Fibroblast of lung (primary cell): ENCODE measurements at regions not wholly inside any gene's neighbourhood (a gene's known extent, or its start where the extent isn't known, plus 50 kb on each side); places are given as distances from the start of the nearest gene placed in this dataset.
A peak's percentile ranks its signal among the peaks of the same experiment; 100 is the strongest.

Experiments used
- DNase-seq, 2 donors: peaks; one replicate each; pipeline versions ENCODE4 v3.0.0 to v3.0.0-alpha.2; 2010; ENCODE audit warnings: low read depth in 2 of 2
- H2AFZ ChIP-seq: 2 replicates; pipeline ENCODE4 v1.5.1; 2012; ENCODE audit warnings: low read length, control low read depth, inconsistent platforms
- H3K27ac ChIP-seq: 2 replicates; pipeline ENCODE4 v1.5.1; 2011; ENCODE audit warnings: low read length, control low read depth; ENCODE audit not compliant: insufficient read depth
- H3K27me3 ChIP-seq: 2 replicates; pipeline ENCODE4 v1.5.1; 2011; ENCODE audit warnings: mild to moderate bottlenecking, low read length; ENCODE audit not compliant: control insufficient read depth, insufficient read depth
- H3K36me3 ChIP-seq: 2 replicates; pipeline ENCODE4 v1.5.1; 2011; ENCODE audit warnings: low read length; ENCODE audit not compliant: control insufficient read depth, insufficient read depth
- H3K4me1 ChIP-seq: 2 replicates; pipeline ENCODE4 v1.5.1; 2011; ENCODE audit warnings: low read length; ENCODE audit not compliant: control insufficient read depth, insufficient read depth; ENCODE audit errors: extremely low read depth
- H3K4me2 ChIP-seq: 2 replicates; pipeline ENCODE4 v1.5.1; 2011; ENCODE audit warnings: low read length, control low read depth; ENCODE audit not compliant: insufficient read depth; ENCODE audit errors: extremely low read depth
- H3K4me3 ChIP-seq, 4 experiments: fragments of 200-600 bp in 1 of 4; sonication (generic) in 1 of 4; replicated peaks in 1 of 4; 2 replicates each; pipeline ENCODE4 v1.5.1; 2011 to 2016; ENCODE audit warnings: low read length in 4 of 4, low read depth in 3 of 4, mild to moderate bottlenecking in 3 of 4, control low read depth in 2 of 4, inconsistent platforms in 1 of 4, mixed read lengths in 1 of 4; ENCODE audit not compliant: insufficient read depth in 1 of 4; ENCODE audit errors: control extremely low read depth in 1 of 4
- H3K79me2 ChIP-seq: 2 replicates; pipeline ENCODE4 v1.5.1; 2012; ENCODE audit warnings: mild to moderate bottlenecking, low read length, inconsistent platforms; ENCODE audit not compliant: control insufficient read depth, insufficient read depth
- H3K9ac ChIP-seq: 2 replicates; pipeline ENCODE4 v1.5.1; 2011; ENCODE audit warnings: mild to moderate bottlenecking, low read length, control low read depth; ENCODE audit not compliant: insufficient read depth
- H3K9me3 ChIP-seq: 2 replicates; pipeline ENCODE4 v1.5.1; 2012; ENCODE audit warnings: low read depth, low read length; ENCODE audit not compliant: control insufficient read depth, insufficient read depth
- H4K20me1 ChIP-seq: 2 replicates; pipeline ENCODE4 v1.5.1; 2011; ENCODE audit warnings: low read length; ENCODE audit not compliant: control insufficient read depth, insufficient read depth; ENCODE audit errors: extremely low read depth
- EZH2 ChIP-seq: IDR thresholded peaks from 2 replicates; pipeline ENCODE4 v1.5.1; 2012; ENCODE audit warnings: low read length, control low read depth, mild to moderate bottlenecking; ENCODE audit errors: missing control alignments
- TF ChIP-seq, protein P1 (sequence below), 2 donors: IDR thresholded peaks in 1 of 2; conservative IDR thresholded peaks in 1 of 2; 1 replicate in 1 of 2; 2 replicates in 1 of 2; pipeline ENCODE4 v1.5.1; 2011 to 2012; ENCODE audit warnings: low read length in 2 of 2, control low read depth in 1 of 2, inconsistent platforms in 1 of 2, low read depth in 1 of 2, mild to moderate bottlenecking in 1 of 2

DNA sequence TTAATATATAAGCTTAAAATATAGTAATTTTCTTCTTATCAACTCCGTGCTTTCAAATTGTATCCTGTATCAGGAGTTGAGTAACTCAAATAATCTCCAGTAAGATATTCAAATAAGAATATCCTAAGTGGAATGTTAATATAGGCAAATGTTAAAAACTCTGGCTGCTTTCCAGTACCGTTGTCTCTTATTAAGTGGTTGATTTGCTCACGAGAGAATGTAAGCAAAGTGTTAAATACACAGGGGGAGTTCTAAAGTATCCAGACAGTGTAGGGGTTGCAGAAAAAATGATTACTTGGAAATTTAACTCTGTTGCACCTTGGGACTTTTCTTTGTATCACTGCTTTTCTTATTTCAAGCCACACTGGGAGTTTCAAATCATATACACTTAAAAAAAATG is 478.9 kb upstream of the TBL1XR1 start:
- no peak overlapping the region for H3K4me2 ChIP-seq
- no peaks in the 10 kb centered on the region for H3K9me3 ChIP-seq
- no peaks in the 10 kb centered on the region for H3K27me3 ChIP-seq
- DNase-seq: no peak
- no peak overlapping the region for H3K27ac ChIP-seq
- no peak overlapping the region for H3K9ac ChIP-seq
- H3K36me3 ChIP-seq: no peaks in the 10 kb centered on the region
- H3K4me3 ChIP-seq: no peak overlapping the region
- TF ChIP-seq, protein P1, sequence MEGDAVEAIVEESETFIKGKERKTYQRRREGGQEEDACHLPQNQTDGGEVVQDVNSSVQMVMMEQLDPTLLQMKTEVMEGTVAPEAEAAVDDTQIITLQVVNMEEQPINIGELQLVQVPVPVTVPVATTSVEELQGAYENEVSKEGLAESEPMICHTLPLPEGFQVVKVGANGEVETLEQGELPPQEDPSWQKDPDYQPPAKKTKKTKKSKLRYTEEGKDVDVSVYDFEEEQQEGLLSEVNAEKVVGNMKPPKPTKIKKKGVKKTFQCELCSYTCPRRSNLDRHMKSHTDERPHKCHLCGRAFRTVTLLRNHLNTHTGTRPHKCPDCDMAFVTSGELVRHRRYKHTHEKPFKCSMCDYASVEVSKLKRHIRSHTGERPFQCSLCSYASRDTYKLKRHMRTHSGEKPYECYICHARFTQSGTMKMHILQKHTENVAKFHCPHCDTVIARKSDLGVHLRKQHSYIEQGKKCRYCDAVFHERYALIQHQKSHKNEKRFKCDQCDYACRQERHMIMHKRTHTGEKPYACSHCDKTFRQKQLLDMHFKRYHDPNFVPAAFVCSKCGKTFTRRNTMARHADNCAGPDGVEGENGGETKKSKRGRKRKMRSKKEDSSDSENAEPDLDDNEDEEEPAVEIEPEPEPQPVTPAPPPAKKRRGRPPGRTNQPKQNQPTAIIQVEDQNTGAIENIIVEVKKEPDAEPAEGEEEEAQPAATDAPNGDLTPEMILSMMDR (conservative IDR thresholded peaks at IDR 0.05 in 1 of 2, IDR thresholded peaks at IDR 0.05 in 1 of 2; ENCODE audit: low read depth in 1 of 2, low read length in 2 of 2): no peak
- TF ChIP-seq EZH2: no peak
- no peaks in the 10 kb centered on the region for H3K79me2 ChIP-seq
- H4K20me1 ChIP-seq: no peaks in the 10 kb centered on the region
- H3K4me1 ChIP-seq: peaks cover 10% of the 10 kb centered on the region
- H2AFZ ChIP-seq: no peak overlapping the region

DNA sequence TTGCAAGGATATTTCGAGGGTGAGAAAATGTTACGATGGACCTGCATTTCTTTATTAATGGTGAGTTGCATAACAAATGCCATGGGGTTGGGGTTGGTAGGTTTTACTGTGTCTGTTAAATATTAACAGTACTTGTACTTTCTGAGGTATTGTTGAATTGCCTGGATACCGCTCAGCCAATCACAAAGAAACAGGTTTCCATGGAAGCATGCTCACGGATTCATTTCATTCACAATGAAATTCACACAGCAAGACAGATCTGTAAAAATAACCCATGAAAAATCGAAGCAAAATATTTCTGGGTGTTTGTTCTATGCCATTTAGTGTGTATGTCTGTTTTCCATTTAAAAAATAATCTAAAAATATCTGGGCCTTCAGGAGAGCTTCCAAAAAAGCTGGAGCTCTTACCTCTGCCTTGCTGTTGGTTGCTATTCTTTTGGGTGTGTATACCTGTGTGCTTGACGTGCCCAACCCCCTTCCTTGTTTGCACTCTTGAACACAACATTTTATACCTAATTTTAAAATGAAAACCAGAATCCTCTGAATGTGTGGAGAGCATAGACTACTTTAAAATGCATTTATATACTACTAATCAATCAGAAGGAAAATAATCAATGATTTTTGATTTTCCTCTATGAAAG is 479.8 kb upstream of the TBL1XR1 start:
- Histone ChIP-seq H3K9me3 (no peaks in the 10 kb centered on the region), H4K20me1 (no peaks in the 10 kb centered on the region), H3K36me3 (no peaks in the 10 kb centered on the region), H2AFZ (no peak overlapping the region), H3K4me2 (no peak overlapping the region), H3K9ac (no peak overlapping the region), H3K27ac (no peak overlapping the region), H3K4me1 (peaks cover 10% of the 10 kb centered on the region), H3K79me2 (no peaks in the 10 kb centered on the region), H3K4me3 (no peak overlapping the region), H3K27me3 (no peaks in the 10 kb centered on the region)
- DNase-seq: no peak
- TF ChIP-seq, protein P1 (conservative IDR thresholded peaks at IDR 0.05 in 1 of 2, IDR thresholded peaks at IDR 0.05 in 1 of 2; ENCODE audit: low read depth in 1 of 2, low read length in 2 of 2): no peak
- no peak for TF ChIP-seq EZH2

DNA sequence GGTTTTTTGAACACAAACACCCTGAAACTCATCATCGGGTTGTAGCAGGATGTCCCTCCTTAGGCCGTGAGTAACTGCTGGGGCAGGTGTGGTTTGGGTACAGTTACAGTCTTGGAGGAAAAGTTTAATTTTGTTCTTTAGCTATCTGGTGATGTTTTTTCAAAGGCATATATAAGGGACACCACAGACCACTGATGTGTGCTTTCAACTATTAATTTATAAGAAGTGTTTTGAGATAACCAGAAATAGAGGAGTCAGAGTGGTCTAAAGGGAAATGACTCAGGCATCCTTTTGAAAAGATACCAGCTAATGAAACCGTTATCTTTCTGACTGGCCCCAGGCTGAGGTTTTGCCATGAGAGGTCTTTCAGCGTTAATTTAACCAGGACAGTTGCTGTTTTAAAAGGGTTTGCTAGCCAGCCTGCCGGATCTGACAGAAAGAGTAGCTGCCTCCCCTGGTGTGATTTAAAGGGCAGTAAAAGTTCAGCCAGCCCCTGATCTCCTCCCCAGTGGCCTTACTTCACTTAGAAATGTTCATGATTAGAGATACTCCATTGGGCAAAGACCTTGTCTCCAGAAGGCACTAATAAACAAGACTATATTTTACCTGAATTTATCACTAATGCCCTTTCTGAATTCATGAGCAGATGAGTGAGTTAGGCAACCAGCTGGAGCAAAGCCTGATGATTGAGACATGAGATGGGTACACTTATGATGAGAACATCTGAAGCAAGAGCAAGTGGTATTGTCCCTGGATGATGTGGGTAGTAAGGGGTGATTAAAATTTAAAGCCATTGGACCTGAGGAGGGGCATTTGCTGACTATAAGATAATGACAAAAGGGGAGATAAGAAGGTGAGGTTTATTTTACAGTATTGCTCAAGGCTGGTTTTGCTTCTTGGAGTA is 482.5 kb upstream of the TBL1XR1 start:
- Histone ChIP-seq H3K27ac (no peak overlapping the region), H3K4me1 (peaks cover 3% of the 10 kb centered on the region), H2AFZ (no peak overlapping the region), H3K4me2 (no peak overlapping the region), H3K9me3 (no peaks in the 10 kb centered on the region), H3K36me3 (no peaks in the 10 kb centered on the region), H3K4me3 (no peak overlapping the region), H4K20me1 (no peaks in the 10 kb centered on the region), H3K9ac (no peak overlapping the region), H3K79me2 (no peaks in the 10 kb centered on the region), H3K27me3 (no peaks in the 10 kb centered on the region)
- TF ChIP-seq EZH2: no peak
- TF ChIP-seq, protein P1 (conservative IDR thresholded peaks at IDR 0.05 in 1 of 2, IDR thresholded peaks at IDR 0.05 in 1 of 2; ENCODE audit: low read depth in 1 of 2, low read length in 2 of 2): no peak
- DNase-seq: peak in 1 of 2 donors; percentile 90
